Kidney (tissue), 13 donors: ENCODE measurements at regions not wholly inside any gene's neighbourhood (a gene's known extent, or its start where the extent isn't known, plus 50 kb on each side); places are given as distances from the start of the nearest gene placed in this dataset.

Source experiments
- DNase-seq, 5 donors: peaks; one replicate each; pipeline ENCODE4 v3.0.0-alpha.2; 2013 to 2020
- FAIRE-seq: peaks from 2 replicates; lab custom pipeline; 2012; peaks lifted over from hg19 to GRCh38; lab: Jason Lieb, UNC
- H3K27ac ChIP-seq, 2 donors: one replicate each; pipeline ENCODE4 v1.7.0; 2013; ENCODE audit warnings: low read depth in 2 of 2, low read length in 2 of 2, inconsistent platforms in 1 of 2
- H3K27me3 ChIP-seq: one replicate; pipeline ENCODE4 v1.7.1; 2013; ENCODE audit warnings: low read length, inconsistent platforms; ENCODE audit not compliant: control insufficient read depth, insufficient read depth
- H3K36me3 ChIP-seq, 3 donors: one replicate each; pipeline versions ENCODE4 v1.7.0 to v1.7.1; 2013; ENCODE audit warnings: low read length in 3 of 3, control low read depth in 1 of 3, inconsistent platforms in 1 of 3; ENCODE audit not compliant: insufficient read depth in 3 of 3, control insufficient read depth in 2 of 3
- H3K4me1 ChIP-seq, 3 donors: one replicate each; pipeline versions ENCODE4 v1.7.0 to v1.7.1; 2013; ENCODE audit warnings: low read length in 3 of 3, inconsistent platforms in 1 of 3, low read depth in 1 of 3; ENCODE audit not compliant: control insufficient read depth in 2 of 3, insufficient read depth in 2 of 3
- H3K4me3 ChIP-seq, 3 donors: one replicate each; pipeline versions ENCODE4 v1.7.0 to v1.8.1; 2013; ENCODE audit warnings: low read length in 3 of 3, control low read depth in 1 of 3, inconsistent platforms in 1 of 3
- H3K9ac ChIP-seq, 3 donors: one replicate each; pipeline versions ENCODE4 v1.7.0 to v1.7.1; 2013; ENCODE audit warnings: low read length in 3 of 3, control low read depth in 1 of 3, inconsistent platforms in 1 of 3
- H3K9me3 ChIP-seq, 3 donors: one replicate each; pipeline versions ENCODE4 v1.7.0 to v1.7.1; 2013; ENCODE audit warnings: low read length in 3 of 3, control low read depth in 1 of 3, inconsistent platforms in 1 of 3; ENCODE audit not compliant: control insufficient read depth in 2 of 3, insufficient read depth in 1 of 3
- intact Hi-C: fragments of 100-400 bp; cut with DNase I; formaldehyde crosslinking; loops from one replicate; pipeline ENCODE4 v1.11.1; 2022
- TF ChIP-seq, protein P1 (sequence below): IDR thresholded peaks from 3 replicates; pipeline ENCODE4 v1.5.1; 2012; ENCODE audit warnings: mild to moderate bottlenecking, moderate library complexity, borderline replicate concordance; ENCODE audit not compliant: insufficient read depth; ENCODE audit errors: extremely low read depth
- donor health status: control.
- donor health status: control.
- donor health status: control.
- donor health status: control.
- donor health status: control.
- donor health status: DM: yes; HTN: yes; CAD: no.
- donor health status: Normal renal cell carcinoma (clear cell type).

DNA sequence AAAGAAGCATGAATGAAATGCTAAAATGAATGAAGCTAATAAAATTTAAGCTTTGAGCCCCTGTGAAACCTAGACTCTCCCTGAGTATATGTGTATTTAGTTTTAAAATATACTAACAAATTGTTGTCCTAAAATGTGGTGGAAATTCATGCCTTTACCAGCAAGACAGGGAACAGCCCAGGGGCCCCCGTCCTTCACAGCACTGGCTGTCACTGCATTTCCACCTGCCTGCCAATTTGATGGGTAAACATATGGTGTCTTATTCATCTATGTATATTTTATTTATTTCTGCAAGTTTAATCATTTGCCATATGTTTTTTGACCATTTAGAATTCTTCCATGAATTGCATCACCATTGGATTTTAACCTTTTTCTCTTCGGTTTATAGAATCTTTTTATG lies 463.7 kb upstream of the NBEA start:
- Histone ChIP-seq H3K4me1 (no peaks in the 10 kb centered on the region), H3K4me3 (no peak overlapping the region), H3K9me3 (no peaks in the 10 kb centered on the region), H3K27ac (no peak overlapping the region), H3K9ac (no peak overlapping the region), H3K27me3 (no peaks in the 10 kb centered on the region), H3K36me3 (no peaks in the 10 kb centered on the region)
- DNase-seq (no peak), FAIRE-seq (no peak)
- intact Hi-C loops: no loop called here
- TF ChIP-seq, protein P1, sequence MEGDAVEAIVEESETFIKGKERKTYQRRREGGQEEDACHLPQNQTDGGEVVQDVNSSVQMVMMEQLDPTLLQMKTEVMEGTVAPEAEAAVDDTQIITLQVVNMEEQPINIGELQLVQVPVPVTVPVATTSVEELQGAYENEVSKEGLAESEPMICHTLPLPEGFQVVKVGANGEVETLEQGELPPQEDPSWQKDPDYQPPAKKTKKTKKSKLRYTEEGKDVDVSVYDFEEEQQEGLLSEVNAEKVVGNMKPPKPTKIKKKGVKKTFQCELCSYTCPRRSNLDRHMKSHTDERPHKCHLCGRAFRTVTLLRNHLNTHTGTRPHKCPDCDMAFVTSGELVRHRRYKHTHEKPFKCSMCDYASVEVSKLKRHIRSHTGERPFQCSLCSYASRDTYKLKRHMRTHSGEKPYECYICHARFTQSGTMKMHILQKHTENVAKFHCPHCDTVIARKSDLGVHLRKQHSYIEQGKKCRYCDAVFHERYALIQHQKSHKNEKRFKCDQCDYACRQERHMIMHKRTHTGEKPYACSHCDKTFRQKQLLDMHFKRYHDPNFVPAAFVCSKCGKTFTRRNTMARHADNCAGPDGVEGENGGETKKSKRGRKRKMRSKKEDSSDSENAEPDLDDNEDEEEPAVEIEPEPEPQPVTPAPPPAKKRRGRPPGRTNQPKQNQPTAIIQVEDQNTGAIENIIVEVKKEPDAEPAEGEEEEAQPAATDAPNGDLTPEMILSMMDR: no peak

DNA sequence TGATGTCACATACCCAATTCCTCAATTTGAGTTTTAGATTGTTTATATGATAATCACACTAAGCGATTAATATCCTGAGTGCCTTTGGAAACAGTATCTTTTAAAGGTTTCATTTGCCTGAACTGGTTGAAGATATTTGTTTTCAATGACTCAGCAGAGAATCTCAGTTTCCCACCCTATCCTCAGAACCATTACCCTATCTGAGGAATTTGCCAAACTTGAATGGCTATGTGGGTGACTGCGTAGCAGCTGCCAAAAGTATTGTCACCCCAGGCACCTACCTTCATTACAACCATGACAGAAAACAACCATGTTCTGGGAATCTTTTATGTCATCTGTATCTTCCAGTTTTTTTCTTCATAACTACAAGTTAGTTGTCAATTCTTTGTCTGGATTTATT lies 440.1 kb upstream of the NBEA start:
- Histone ChIP-seq H3K27ac (no peak overlapping the region), H3K4me3 (no peak overlapping the region), H3K36me3 (no peaks in the 10 kb centered on the region), H3K4me1 (no peaks in the 10 kb centered on the region), H3K9me3 (no peaks in the 10 kb centered on the region), H3K9ac (no peak overlapping the region), H3K27me3 (no peaks in the 10 kb centered on the region)
- no peak for DNase-seq
- TF ChIP-seq, protein P1: no peak
- FAIRE-seq: no peak
- intact Hi-C loops: no loop called here

DNA sequence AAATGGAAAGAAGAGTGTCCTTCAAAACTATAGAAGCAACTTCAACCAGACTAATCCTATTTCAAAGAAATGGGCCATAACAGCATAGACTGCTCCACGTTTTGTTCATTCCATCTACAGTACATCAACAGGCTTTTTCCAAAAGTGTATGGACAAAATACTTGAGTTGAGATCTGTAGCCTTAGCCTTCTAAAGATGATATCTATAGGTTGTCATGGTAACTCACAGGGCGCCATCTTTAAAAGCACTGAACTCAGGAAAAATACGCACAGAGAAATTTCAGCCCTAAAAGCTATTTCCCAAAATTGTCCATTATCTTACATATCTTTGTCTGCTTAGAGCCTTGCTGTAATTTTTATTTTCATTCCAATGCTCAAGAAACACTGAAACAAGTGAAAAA lies 439.4 kb upstream of the NBEA start:
- no peak for DNase-seq
- no peak for FAIRE-seq

More for the DNA sequence above, 439.4 kb upstream of the NBEA start:
- Histone ChIP-seq H3K4me3 (no peak overlapping the region), H3K36me3 (no peaks in the 10 kb centered on the region), H3K27me3 (no peaks in the 10 kb centered on the region), H3K4me1 (no peaks in the 10 kb centered on the region), H3K9ac (no peak overlapping the region), H3K27ac (no peak overlapping the region), H3K9me3 (no peaks in the 10 kb centered on the region)
- TF ChIP-seq, protein P1: no peak
- intact Hi-C loops: no loop called here
